Fibroblast of skin of right biceps (primary cell): ENCODE measurements at regions not wholly inside any gene's neighbourhood (a gene's known extent, or its start where the extent isn't known, plus 50 kb on each side); places are given as distances from the start of the nearest gene placed in this dataset.

Experiments
- DNase-seq: peaks from one replicate; pipeline ENCODE4 v3.0.0-alpha.2; 2013

GRCh38 chr19:28228854-28229253, 984.1 kb downstream of the UQCRFS1 start:
- no peak for DNase-seq

GRCh38 chr19:28224441-28224840, 988.5 kb downstream of the UQCRFS1 start:
- no peak for DNase-seq

GRCh38 chr19:28221736-28222135, 991.2 kb downstream of the UQCRFS1 start:
- no peak for DNase-seq

- no peak for DNase-seq
These were observed 994.2 kb downstream of the UQCRFS1 start for GRCh38 chr19:28218728-28219127.

GRCh38 chr19:28217022-28217421, 995.9 kb downstream of the UQCRFS1 start:
- DNase-seq, result no peak

DNA sequence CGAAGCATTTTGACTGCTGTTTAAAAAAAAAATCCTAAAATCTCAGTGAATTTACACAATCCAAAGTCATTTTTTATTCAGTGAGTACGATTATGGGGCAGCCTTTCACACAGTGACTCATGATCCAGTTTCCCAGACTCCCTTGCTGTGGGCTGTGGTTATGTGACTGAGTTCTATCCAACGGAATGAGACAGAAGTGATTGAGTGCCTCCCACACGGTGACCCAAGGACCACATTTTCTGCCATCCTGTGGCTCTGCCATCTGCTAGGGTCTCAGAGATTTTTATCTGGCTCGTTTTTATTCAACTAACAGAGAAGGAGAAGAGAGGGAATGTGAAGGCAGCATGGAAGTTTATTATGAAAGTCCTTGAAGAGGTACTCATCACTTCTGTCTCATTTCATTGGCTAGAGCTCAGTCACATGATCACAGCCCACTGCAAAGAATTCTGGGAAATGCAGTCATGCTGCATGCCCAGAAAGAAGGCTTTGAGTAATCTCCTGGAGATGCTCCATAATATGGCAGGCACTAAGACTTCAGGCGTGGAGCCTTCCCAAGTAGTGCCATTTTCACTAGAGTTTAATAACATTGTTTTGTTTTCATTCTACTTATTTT, 999.4 kb downstream of the UQCRFS1 start:
- DNase-seq, result no peak

GRCh38 chr19:28210886-28211285, 1002.1 kb downstream of the UQCRFS1 start:
- no peak for DNase-seq

GRCh38 chr19:28208745-28209144, 1004.2 kb downstream of the UQCRFS1 start:
- DNase-seq, result no peak

- DNase-seq, result no peak
These were observed 1005.7 kb downstream of the UQCRFS1 start for GRCh38 chr19:28207244-28207643.

DNA sequence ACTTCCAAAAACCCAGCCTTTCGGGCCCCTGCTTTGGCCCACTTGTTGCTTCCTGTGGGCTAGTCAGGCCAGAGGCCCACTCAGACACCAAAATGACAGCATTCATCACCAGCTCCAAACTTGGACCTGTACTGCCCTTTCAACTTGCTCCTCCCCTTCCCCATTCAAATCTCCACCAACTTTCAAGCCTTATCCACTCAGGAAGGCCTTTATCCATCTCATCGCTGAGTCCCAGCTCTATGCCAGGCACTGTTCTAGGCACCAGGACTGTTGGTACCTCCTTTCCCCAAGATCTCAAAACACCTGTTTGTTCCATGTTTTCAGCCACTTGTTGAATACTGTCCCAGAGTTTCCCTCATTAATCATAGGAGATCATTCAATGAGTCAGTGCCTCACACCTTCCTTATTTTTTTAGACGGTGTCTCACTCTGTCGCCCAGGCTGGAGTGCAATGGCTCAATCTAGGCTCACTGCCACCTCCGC, 1011.4 kb downstream of the UQCRFS1 start:
- DNase-seq, result no peak

DNA sequence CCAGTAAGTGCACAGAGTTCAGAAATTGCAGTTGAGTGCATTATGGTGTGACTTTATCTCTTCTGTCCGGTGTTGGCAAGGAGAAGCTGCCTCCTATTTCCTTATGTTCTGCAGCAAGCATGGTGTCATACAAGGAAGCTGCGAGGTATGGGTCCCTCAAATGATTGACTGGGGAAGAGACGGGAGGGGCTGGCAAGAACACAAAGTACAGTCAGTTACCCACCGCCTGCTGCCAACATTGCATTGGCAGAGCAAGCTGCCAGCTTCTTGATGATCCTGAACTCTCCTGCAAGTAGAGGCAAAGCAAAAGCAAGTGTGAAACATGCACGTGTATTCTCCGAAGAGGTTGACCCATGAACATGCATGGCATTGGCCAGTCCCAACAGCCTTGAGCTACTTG, 1013.6 kb downstream of the UQCRFS1 start:
- DNase-seq, result no peak

DNA sequence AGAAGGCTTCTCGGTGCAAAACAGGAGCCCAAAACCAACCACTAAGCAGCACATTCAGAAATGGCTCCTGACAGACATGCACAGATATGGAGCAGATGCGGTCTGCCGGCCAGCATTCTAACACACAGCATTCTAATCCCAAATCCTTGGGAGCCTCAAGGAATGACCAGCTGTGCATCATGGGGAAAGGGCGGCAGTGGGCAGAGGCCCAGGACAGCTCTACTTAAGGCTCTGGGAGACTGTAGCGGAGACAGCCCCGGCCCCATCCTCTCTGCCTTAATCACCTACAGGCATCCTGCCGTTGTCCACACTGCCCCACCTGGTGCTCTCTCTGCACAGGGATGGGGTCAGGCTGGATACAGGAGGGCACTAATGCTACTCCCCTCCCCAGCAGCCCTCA, 1016.0 kb downstream of the UQCRFS1 start:
- DNase-seq, result no peak

GRCh38 chr19:28196101-28196500, 1016.9 kb downstream of the UQCRFS1 start:
- DNase-seq, result no peak

- DNase-seq, result no peak
These were observed 1027.3 kb downstream of the UQCRFS1 start for GRCh38 chr19:28185646-28186045.

DNA sequence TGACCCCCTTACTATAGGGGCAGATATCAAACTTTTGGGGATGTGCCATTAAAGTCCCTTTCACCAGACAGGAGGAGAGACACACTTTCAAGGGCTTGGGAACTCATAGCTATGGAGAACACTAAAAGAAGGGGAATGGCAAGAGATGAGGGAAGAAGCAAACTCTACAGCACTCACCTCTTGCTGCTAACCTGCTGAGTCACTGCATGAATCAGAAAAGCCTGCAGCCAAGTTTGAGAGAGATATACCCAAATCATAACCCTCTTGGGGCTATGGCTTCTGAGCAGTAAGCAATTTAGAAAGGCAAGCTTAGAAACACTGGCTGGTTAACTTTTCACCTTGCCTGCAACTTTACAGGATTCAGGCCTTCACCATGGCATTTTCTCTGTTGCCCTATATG, 1028.0 kb downstream of the UQCRFS1 start:
- peak; percentile 2 for DNase-seq

GRCh38 chr19:28176193-28176592, 1036.8 kb downstream of the UQCRFS1 start:
- DNase-seq, result no peak

- no peak for DNase-seq
These were observed 1041.0 kb downstream of the UQCRFS1 start for GRCh38 chr19:28171983-28172382.

DNA sequence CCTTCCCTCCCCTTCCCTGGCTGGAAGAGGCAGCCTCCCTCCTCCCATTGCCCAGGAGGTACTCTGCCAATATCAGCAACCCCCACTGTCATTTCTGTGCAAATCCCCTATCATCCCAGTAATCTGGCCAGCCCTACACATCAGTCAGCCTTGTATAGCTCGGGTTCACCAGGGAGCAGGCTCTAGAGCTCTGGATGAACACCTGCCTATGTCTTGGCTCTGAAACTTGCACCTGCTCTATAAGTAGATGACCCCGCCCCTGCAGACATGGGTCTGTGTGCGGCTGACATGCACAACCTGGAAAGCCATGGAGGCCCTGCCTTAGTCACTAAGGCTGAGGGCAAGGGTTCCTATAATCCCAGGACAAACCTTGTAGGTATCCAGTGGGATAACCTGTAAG, 1042.9 kb downstream of the UQCRFS1 start:
- no peak for DNase-seq

- no peak for DNase-seq
These were observed 1043.6 kb downstream of the UQCRFS1 start for GRCh38 chr19:28169168-28169887.

DNA sequence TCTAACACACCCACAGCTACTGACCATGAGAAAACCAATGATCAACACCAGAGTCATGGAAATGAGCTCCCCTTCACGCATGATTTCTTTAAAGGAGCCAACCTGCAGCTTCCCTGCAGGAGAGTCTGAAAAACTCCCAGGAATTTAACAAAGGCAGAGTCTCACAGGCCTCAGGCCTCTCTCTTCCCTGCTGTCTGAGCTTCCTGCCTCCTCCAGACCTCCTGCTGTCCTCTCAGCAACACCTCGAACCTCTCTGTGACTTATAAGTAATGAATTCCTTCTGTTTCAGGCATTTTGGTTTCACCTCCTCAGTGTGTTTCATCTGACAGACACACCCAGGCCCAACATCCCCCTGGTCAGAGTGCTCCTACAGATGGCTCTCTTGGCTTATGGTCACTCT, 1044.4 kb downstream of the UQCRFS1 start:
- no peak for DNase-seq

- DNase-seq, result no peak
These were observed 1046.9 kb downstream of the UQCRFS1 start for GRCh38 chr19:28166025-28166424.

GRCh38 chr19:28164214-28164613, 1048.7 kb downstream of the UQCRFS1 start:
- no peak for DNase-seq

GRCh38 chr19:28159065-28159464, 1053.9 kb downstream of the UQCRFS1 start:
- DNase-seq, result no peak

DNA sequence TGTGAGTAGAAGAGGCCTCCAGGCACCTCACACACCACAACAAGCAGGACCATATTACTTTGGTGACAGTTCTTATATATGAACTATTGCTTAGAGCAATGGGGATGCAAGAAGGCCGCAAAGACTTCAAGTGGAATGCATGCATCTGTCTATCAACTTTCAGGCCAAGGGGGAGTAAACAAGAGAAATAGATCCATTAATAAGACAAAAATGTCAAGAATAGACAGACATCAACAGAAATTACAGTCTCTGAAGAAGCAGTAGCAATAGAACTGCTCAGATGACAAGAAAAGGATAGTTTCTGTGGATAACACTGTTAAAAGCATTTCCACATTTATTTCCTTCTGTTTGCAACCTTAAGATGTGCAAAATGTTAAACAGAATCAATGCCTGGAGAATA, 1057.7 kb downstream of the UQCRFS1 start:
- DNase-seq, result no peak

DNA sequence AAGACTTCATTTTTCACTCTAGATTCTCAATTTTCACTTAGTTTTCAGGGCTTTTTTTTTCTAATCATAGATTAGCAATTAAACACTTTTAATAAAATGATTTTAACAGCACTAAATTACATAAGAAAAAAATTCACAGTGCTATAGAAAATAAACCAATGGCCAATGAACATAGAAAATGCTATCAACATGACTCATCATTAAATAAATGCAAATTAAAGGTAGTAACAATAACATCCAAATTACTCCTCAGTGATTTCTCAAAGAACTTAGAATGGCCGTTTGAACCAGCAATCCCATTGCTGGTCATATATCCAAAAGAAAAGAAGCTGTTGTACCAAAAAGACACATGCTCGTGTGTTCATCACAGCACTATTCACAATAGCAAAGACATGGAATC, 1058.9 kb downstream of the UQCRFS1 start:
- DNase-seq, result no peak
